Activated CD8-positive, alpha-beta memory T cell treated with anti-CD3 and anti-CD28 coated beads, Interleukin-2, amount 10 ng/mL, durations not matched to agents 7 days and 5 days (primary cell): ENCODE measurements at regions not wholly inside any gene's neighbourhood (a gene's known extent, or its start where the extent isn't known, plus 50 kb on each side); places are given as distances from the start of the nearest gene placed in this dataset.
"Not testable (repeated sequence)": the region's sequence is repeated elsewhere in the genome, so short reads cannot be mapped to it uniquely, and the experiment has no call there.

Experiments
- ATAC-seq: fragments of 150-1000 bp; cut with Tn5 transposase; one replicate; pipeline ENCODE4 v1.10.0; 2021; ENCODE audit warnings: moderate library complexity
- CTCF ChIA-PET: fragments of 350-600 bp; sonication (Branson Sonifier 250); formaldehyde crosslinking; loops from one replicate; lab custom pipeline; 2021; ENCODE audit warnings: antibody characterized with exemption; lab: Charles Lee
- DNase-seq: peaks from one replicate; pipeline ENCODE4 v3.0.0-alpha.2; 2020
- H3K27ac Mint-ChIP-seq: one replicate; pipeline ENCODE4 v1.8.0; 2021; ENCODE audit warnings: mild to moderate bottlenecking, mixed read lengths
- H3K27me3 Mint-ChIP-seq: one replicate; pipeline ENCODE4 v1.8.0; 2021; ENCODE audit warnings: mixed read lengths
- H3K36me3 Mint-ChIP-seq: one replicate; pipeline ENCODE4 v1.8.0; 2021; ENCODE audit warnings: mild to moderate bottlenecking, mixed read lengths
- H3K4me1 Mint-ChIP-seq: one replicate; pipeline ENCODE4 v1.8.0; 2021; ENCODE audit warnings: mixed read lengths
- H3K4me3 Mint-ChIP-seq: one replicate; pipeline ENCODE4 v1.8.0; 2021; ENCODE audit warnings: mild to moderate bottlenecking, moderate library complexity, mixed read lengths
- H3K9me3 Mint-ChIP-seq: one replicate; pipeline ENCODE4 v1.8.0; 2022; ENCODE audit warnings: low read depth, mixed read lengths

- Mint-ChIP-seq H3K4me3 (no peak overlapping the region), H3K4me1 (peaks cover 18% of the 10 kb centered on the region), H3K9me3 (peaks cover 1% of the 10 kb centered on the region), H3K36me3 (no peaks in the 10 kb centered on the region), H3K27ac (no peak overlapping the region), H3K27me3 (no peaks in the 10 kb centered on the region)
- no peak for DNase-seq
- ATAC-seq: no peak
- CTCF ChIA-PET: no interaction called here
Observed at GRCh38 chr21:14903172-14903865, 161.5 kb downstream of the NRIP1 start.

DNA sequence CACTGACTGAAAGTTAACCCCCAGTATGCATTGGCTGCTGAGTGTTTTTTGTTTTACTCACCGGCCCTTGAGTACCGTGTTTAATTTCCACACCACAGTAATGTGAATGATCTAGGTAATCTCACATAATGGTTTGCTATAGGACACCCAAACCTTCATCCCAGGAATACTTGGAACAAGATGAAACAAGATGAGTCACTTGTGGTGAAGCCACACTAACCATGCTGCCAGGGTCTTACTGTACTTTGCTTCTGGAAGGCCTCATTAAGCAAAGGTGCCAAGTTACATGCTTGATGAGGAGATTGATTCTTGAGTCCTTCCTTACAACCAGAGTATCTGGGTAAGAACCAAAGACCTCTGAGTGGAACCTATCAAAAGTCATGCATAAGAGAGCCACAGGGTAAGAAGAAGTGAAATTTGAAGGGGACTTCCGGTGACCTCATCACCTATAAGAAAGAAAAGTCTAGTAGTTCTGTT is 163.3 kb downstream of the NRIP1 start:
- Mint-ChIP-seq H3K27ac (no peak overlapping the region), H3K4me1 (peaks cover 18% of the 10 kb centered on the region), H3K36me3 (no peaks in the 10 kb centered on the region), H3K4me3 (no peak overlapping the region), H3K27me3 (no peaks in the 10 kb centered on the region), H3K9me3 (peaks cover 1% of the 10 kb centered on the region)
- peak; percentile 42 for DNase-seq
- ATAC-seq: peak; percentile 30
- CTCF ChIA-PET: no interaction called here

- no peak for ATAC-seq
- H3K4me3 Mint-ChIP-seq: no peak overlapping the region
- peaks cover 1% of the 10 kb centered on the region for H3K9me3 Mint-ChIP-seq
- DNase-seq: no peak
- CTCF ChIA-PET: interaction anchor here (0.9 kb wide), 1 partner anchor 38 kb away, joined by 3 read pairs; no protein-coding TSS in a partner anchor
- no peaks in the 10 kb centered on the region for H3K36me3 Mint-ChIP-seq
- no peak overlapping the region for H3K27ac Mint-ChIP-seq
- H3K27me3 Mint-ChIP-seq: no peaks in the 10 kb centered on the region
- H3K4me1 Mint-ChIP-seq: peaks cover 18% of the 10 kb centered on the region
Observed at GRCh38 chr21:14900611-14901010, 164.2 kb downstream of the NRIP1 start.

GRCh38 chr21:14900058-14900457 is 164.7 kb downstream of the NRIP1 start:
- peaks cover 1% of the 10 kb centered on the region for H3K9me3 Mint-ChIP-seq
- no peaks in the 10 kb centered on the region for H3K27me3 Mint-ChIP-seq
- H3K4me1 Mint-ChIP-seq: peaks cover 18% of the 10 kb centered on the region
- H3K4me3 Mint-ChIP-seq: no peak overlapping the region
- no peak overlapping the region for H3K27ac Mint-ChIP-seq
- DNase-seq: no peak
- CTCF ChIA-PET: no interaction called here
- ATAC-seq: no peak
- no peaks in the 10 kb centered on the region for H3K36me3 Mint-ChIP-seq

DNA sequence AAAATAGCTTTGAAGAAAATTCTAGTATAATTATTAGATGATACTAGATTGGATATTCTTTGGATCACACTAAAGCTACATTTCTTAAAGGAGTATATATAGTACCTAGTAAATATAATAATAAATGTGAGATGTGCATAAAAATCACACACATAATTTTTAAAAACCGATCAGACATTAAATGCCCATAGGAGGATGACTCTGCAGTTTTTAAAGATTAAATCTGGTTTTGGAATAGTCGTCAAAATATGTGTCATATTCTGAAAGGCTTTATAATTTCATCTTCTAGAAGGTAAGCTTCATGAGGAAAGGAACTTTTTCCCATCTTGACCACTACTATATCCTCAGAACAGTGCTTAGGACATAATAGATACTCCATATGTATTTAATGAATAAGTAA is 169.0 kb downstream of the NRIP1 start:
- no peak overlapping the region for H3K4me3 Mint-ChIP-seq
- no peaks in the 10 kb centered on the region for H3K36me3 Mint-ChIP-seq
- CTCF ChIA-PET: no interaction called here
- no peaks in the 10 kb centered on the region for H3K9me3 Mint-ChIP-seq
- ATAC-seq (no peak), DNase-seq (no peak)
- H3K4me1 Mint-ChIP-seq: peaks cover 9% of the 10 kb centered on the region
- H3K27me3 Mint-ChIP-seq: no peaks in the 10 kb centered on the region
- no peak overlapping the region for H3K27ac Mint-ChIP-seq

GRCh38 chr21:14890141-14890540 is 174.7 kb downstream of the NRIP1 start:
- ATAC-seq: no peak
- no peaks in the 10 kb centered on the region for H3K36me3 Mint-ChIP-seq
- no peaks in the 10 kb centered on the region for H3K9me3 Mint-ChIP-seq
- DNase-seq: no peak
- H3K4me3 Mint-ChIP-seq: no peak overlapping the region
- no peaks in the 10 kb centered on the region for H3K27me3 Mint-ChIP-seq
- no peak overlapping the region for H3K27ac Mint-ChIP-seq
- CTCF ChIA-PET: interaction anchor here (0.6 to 1.3 kb wide), 2 partner anchors 13 to 545 kb away, joined by 3 to 4 read pairs; no protein-coding TSS in a partner anchor
- no peaks in the 10 kb centered on the region for H3K4me1 Mint-ChIP-seq

DNA sequence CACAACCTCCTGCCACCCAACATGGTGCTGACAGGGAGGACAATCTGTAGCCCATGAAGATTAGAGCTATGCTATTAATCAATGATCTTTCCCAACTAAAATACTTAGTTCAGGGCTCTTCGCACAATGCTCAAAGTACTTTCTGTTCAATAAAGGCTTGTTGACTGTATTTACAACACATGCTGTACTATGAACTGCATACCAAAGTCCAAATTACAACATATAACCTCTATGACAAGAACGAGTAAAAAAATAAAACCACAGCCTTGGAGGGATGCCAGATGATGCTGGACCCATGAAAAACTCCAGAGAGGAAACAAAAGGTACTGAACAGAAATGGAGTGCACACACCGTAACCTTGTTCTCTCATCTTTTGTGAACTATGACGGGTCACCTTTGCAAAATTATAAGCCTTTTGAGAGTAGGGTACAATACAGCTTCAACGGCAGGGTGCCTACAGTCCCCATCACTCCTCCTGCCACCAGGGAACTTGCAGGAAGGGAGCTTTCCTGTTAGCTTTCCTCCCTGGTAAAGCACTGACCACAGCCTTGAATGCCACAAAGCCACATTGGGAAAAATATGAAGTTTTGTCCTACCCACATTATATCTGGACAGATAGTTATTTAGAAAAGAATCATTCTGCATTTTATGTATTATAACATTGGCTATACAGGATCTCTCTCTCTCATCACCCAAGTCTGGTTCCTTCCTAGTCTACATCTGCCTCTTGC is 175.6 kb downstream of the NRIP1 start:
- Mint-ChIP-seq H3K4me3 (no peak overlapping the region), H3K36me3 (no peaks in the 10 kb centered on the region), H3K27me3 (no peaks in the 10 kb centered on the region), H3K27ac (no peak overlapping the region), H3K4me1 (no peaks in the 10 kb centered on the region), H3K9me3 (no peaks in the 10 kb centered on the region)
- ATAC-seq (no peak), DNase-seq (no peak)
- CTCF ChIA-PET: interaction anchor here (0.5 to 1.3 kb wide), 2 partner anchors 13 to 460 kb away, joined by 3 read pairs; no protein-coding TSS in a partner anchor

GRCh38 chr21:14888202-14888601 is 176.6 kb downstream of the NRIP1 start:
- Mint-ChIP-seq H3K9me3 (no peaks in the 10 kb centered on the region), H3K27me3 (no peaks in the 10 kb centered on the region), H3K4me3 (no peak overlapping the region), H3K27ac (no peak overlapping the region), H3K36me3 (no peaks in the 10 kb centered on the region), H3K4me1 (no peaks in the 10 kb centered on the region)
- CTCF ChIA-PET: no interaction called here
- DNase-seq: no peak
- no peak for ATAC-seq

DNA sequence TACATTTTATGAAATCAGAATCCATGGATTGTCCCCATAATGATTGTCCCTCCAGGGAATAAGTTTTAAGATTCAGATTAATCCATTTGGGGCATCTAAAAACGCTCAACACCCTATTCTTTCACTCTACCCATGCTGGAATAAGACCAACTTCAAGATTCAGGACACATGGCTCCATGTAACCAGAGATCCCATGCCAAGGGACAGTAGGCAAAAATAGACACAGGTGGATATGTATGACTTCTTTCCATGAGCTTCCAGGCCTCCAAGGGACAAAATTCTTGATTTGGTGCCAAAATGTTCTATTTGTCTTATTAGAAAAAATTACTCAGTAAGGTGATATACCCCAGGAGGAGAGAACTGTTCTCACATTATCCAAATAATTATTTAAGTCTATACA is 178.8 kb downstream of the NRIP1 start:
- peaks cover 3% of the 10 kb centered on the region for H3K4me1 Mint-ChIP-seq
- no peak for DNase-seq
- CTCF ChIA-PET: no interaction called here
- no peak overlapping the region for H3K4me3 Mint-ChIP-seq
- no peak for ATAC-seq
- no peak overlapping the region for H3K27ac Mint-ChIP-seq
- no peaks in the 10 kb centered on the region for H3K27me3 Mint-ChIP-seq
- H3K36me3 Mint-ChIP-seq: no peaks in the 10 kb centered on the region
- H3K9me3 Mint-ChIP-seq: no peaks in the 10 kb centered on the region

- Mint-ChIP-seq H3K36me3 (no peaks in the 10 kb centered on the region), H3K27me3 (no peaks in the 10 kb centered on the region), H3K27ac (no peak overlapping the region), H3K4me3 (no peak overlapping the region), H3K9me3 (no peaks in the 10 kb centered on the region), H3K4me1 (peaks cover 6% of the 10 kb centered on the region)
- no peak for ATAC-seq
- CTCF ChIA-PET: no interaction called here
- DNase-seq: no peak
Observed at GRCh38 chr21:14883351-14883750, 181.4 kb downstream of the NRIP1 start.

DNA sequence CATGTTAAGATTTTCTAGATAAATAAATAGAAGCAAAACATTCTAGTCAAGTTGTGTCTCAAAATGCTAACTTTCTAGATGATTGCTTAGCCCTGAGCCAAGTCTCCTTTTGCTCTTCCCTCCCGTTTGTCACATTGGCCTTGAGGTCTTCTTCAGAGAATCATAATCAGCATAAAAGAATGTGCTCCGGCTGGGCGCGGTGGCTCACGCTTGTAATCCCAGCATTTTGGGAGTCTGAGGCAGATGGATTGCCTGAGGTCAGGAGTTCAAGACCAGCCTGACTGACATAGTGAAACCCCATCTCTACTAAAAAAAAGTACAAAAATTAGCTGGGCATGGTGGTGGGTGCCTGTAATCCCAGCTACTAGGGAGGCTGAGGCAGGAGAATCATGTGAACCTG is 182.3 kb downstream of the NRIP1 start:
- H3K4me3 Mint-ChIP-seq, CTCF ChIA-PET, ATAC-seq, H3K27me3 Mint-ChIP-seq, H3K4me1 Mint-ChIP-seq, DNase-seq, H3K36me3 Mint-ChIP-seq, H3K27ac Mint-ChIP-seq, H3K9me3 Mint-ChIP-seq: not testable (repeated sequence)

DNA sequence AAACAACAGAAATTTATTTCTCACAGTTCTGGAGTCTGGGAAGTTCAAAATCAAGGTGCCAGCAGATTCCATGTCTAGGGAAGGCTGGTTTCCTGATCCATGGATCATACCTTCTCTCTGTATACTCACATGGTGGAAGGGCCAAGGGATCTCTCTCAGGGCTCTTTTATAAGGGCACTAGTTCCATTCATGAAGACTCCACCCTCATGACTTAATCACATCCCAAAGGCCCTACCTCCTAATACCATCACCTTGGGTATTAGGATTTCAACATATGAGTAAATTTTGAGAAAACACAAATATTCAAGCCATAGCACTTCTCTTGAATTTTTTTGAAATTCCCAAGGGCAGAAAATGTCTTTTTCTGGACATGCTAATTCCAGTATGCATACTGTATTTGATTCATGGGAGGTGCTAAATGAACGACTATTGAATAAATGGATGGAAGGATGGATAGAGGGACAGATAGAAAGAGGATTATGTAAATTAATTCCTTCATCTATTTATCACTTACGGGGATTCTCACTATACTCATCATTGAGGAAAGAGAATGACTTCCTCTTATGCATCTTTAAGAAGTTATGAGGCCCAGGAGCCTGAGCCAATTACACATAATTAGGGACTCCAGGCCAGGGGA is 182.8 kb downstream of the NRIP1 start:
- no peak for ATAC-seq
- H3K4me1 Mint-ChIP-seq: peaks cover 10% of the 10 kb centered on the region

DNA sequence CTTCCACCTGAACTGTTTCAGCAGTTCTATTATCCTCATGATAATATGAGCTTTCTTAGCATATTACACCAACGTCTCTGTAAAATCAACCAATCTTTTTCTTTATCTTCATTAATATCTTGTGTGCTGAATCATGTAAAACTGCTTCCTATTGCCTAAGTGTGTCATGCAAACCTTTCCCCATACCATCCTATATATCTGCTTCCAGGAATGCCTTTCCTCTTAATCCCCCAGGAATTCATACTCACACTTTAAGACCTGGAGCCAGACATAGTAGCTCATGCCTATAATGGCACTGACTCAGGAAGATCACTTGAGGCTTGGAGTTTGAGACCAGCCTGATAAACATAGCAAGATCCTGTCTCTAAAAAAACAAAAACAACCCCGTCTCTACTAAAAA is 183.9 kb downstream of the NRIP1 start:
- ATAC-seq (no peak), DNase-seq (no peak)
- Mint-ChIP-seq H3K36me3 (no peaks in the 10 kb centered on the region), H3K9me3 (no peaks in the 10 kb centered on the region), H3K4me1 (peaks cover 10% of the 10 kb centered on the region), H3K27me3 (no peaks in the 10 kb centered on the region), H3K4me3 (no peak overlapping the region), H3K27ac (no peak overlapping the region)
- CTCF ChIA-PET: no interaction called here

More for the DNA sequence above, 182.8 kb downstream of the NRIP1 start:
- Mint-ChIP-seq H3K27me3 (no peaks in the 10 kb centered on the region), H3K4me3 (no peak overlapping the region), H3K27ac (no peak overlapping the region), H3K9me3 (no peaks in the 10 kb centered on the region), H3K36me3 (no peaks in the 10 kb centered on the region)
- no peak for DNase-seq
- CTCF ChIA-PET: no interaction called here
